Stomach smooth muscle (tissue), 2 donors: ENCODE measurements at regions not wholly inside any gene's neighbourhood (a gene's known extent, or its start where the extent isn't known, plus 50 kb on each side); places are given as distances from the start of the nearest gene placed in this dataset.

ENCODE experiments used
- H3K27ac ChIP-seq: one replicate; pipeline ENCODE4 v1.7.0; 2013; ENCODE audit warnings: mild to moderate bottlenecking, low read length, inconsistent platforms
- H3K27me3 ChIP-seq, 2 donors: one replicate each; pipeline ENCODE4 v1.7.0; 2013; ENCODE audit warnings: low read length in 2 of 2; ENCODE audit not compliant: insufficient read depth in 2 of 2, control insufficient read depth in 1 of 2
- H3K36me3 ChIP-seq, 2 donors: one replicate each; pipeline ENCODE4 v1.7.0; 2013; ENCODE audit warnings: low read length in 2 of 2; ENCODE audit not compliant: control insufficient read depth in 2 of 2, insufficient read depth in 2 of 2
- H3K4me1 ChIP-seq: one replicate; pipeline ENCODE4 v1.7.0; 2013; ENCODE audit warnings: low read length; ENCODE audit not compliant: control insufficient read depth, insufficient read depth
- H3K4me3 ChIP-seq, 2 donors: one replicate each; pipeline ENCODE4 v1.7.0; 2013; ENCODE audit warnings: low read length in 2 of 2
- H3K9ac ChIP-seq, 2 donors: one replicate each; pipeline ENCODE4 v1.7.0; 2013; ENCODE audit warnings: low read length in 2 of 2, mild to moderate bottlenecking in 1 of 2
- H3K9me3 ChIP-seq, 2 donors: one replicate each; pipeline ENCODE4 v1.7.0; 2013; ENCODE audit warnings: low read length in 2 of 2; ENCODE audit not compliant: control insufficient read depth in 2 of 2
- donor health status: healthy.
- donor health status: Pancreatic carcinoma.

- Histone ChIP-seq H3K9me3 (no peaks in the 10 kb centered on the region), H3K4me1 (no peaks in the 10 kb centered on the region), H3K36me3 (no peaks in the 10 kb centered on the region), H3K9ac (no peak overlapping the region), H3K27me3 (no peaks in the 10 kb centered on the region), H3K27ac (no peak overlapping the region), H3K4me3 (no peak overlapping the region)
Measured at GRCh38 chr3:148075771-148076716, 621.7 kb upstream of the AGTR1 start.

GRCh38 chr3:148077318-148077923 lies 620.3 kb upstream of the AGTR1 start:
- no peak overlapping the region for H3K9ac ChIP-seq
- no peaks in the 10 kb centered on the region for H3K36me3 ChIP-seq
- no peaks in the 10 kb centered on the region for H3K27me3 ChIP-seq
- H3K4me3 ChIP-seq = no peak overlapping the region
- no peak overlapping the region for H3K27ac ChIP-seq
- no peaks in the 10 kb centered on the region for H3K4me1 ChIP-seq
- no peaks in the 10 kb centered on the region for H3K9me3 ChIP-seq

- no peak overlapping the region for H3K4me3 ChIP-seq
- H3K27ac ChIP-seq = no peak overlapping the region
Measured at GRCh38 chr3:148077965-148078364, 619.7 kb upstream of the AGTR1 start.

GRCh38 chr3:148078658-148079057 lies 619.0 kb upstream of the AGTR1 start:
- no peaks in the 10 kb centered on the region for H3K4me1 ChIP-seq
- no peak overlapping the region for H3K9ac ChIP-seq
- no peaks in the 10 kb centered on the region for H3K27me3 ChIP-seq
- no peaks in the 10 kb centered on the region for H3K9me3 ChIP-seq
- H3K36me3 ChIP-seq = no peaks in the 10 kb centered on the region
- no peak overlapping the region for H3K4me3 ChIP-seq
- no peak overlapping the region for H3K27ac ChIP-seq

More at GRCh38 chr3:148077965-148078364, 619.7 kb upstream of the AGTR1 start:
- Histone ChIP-seq H3K36me3 (no peaks in the 10 kb centered on the region), H3K4me1 (no peaks in the 10 kb centered on the region), H3K27me3 (no peaks in the 10 kb centered on the region), H3K9me3 (no peaks in the 10 kb centered on the region), H3K9ac (no peak overlapping the region)

GRCh38 chr3:148079370-148079769 lies 618.3 kb upstream of the AGTR1 start:
- Histone ChIP-seq H3K27me3 (no peaks in the 10 kb centered on the region), H3K4me3 (no peak overlapping the region), H3K9ac (no peak overlapping the region), H3K27ac (no peak overlapping the region), H3K4me1 (no peaks in the 10 kb centered on the region), H3K36me3 (no peaks in the 10 kb centered on the region), H3K9me3 (no peaks in the 10 kb centered on the region)

GRCh38 chr3:148081926-148082325 lies 615.8 kb upstream of the AGTR1 start:
- Histone ChIP-seq H3K4me3 (no peak overlapping the region), H3K36me3 (no peaks in the 10 kb centered on the region), H3K9ac (no peak overlapping the region), H3K9me3 (no peaks in the 10 kb centered on the region), H3K27me3 (no peaks in the 10 kb centered on the region), H3K4me1 (no peaks in the 10 kb centered on the region), H3K27ac (no peak overlapping the region)

- Histone ChIP-seq H3K27me3 (no peaks in the 10 kb centered on the region), H3K9ac (no peak overlapping the region), H3K4me1 (no peaks in the 10 kb centered on the region), H3K36me3 (no peaks in the 10 kb centered on the region), H3K9me3 (no peaks in the 10 kb centered on the region), H3K4me3 (no peak overlapping the region), H3K27ac (no peak overlapping the region)
Measured at GRCh38 chr3:148082506-148083280, 615.0 kb upstream of the AGTR1 start.

GRCh38 chr3:148083526-148084182 lies 614.0 kb upstream of the AGTR1 start:
- Histone ChIP-seq H3K9ac (no peak overlapping the region), H3K4me3 (no peak overlapping the region)

GRCh38 chr3:148084931-148085330 lies 612.8 kb upstream of the AGTR1 start:
- Histone ChIP-seq H3K27me3 (no peaks in the 10 kb centered on the region), H3K9ac (no peak overlapping the region), H3K4me1 (no peaks in the 10 kb centered on the region), H3K36me3 (no peaks in the 10 kb centered on the region), H3K4me3 (no peak overlapping the region), H3K27ac (no peak overlapping the region), H3K9me3 (no peaks in the 10 kb centered on the region)

More at GRCh38 chr3:148083526-148084182, 614.0 kb upstream of the AGTR1 start:
- Histone ChIP-seq H3K27me3 (no peaks in the 10 kb centered on the region), H3K9me3 (no peaks in the 10 kb centered on the region), H3K27ac (no peak overlapping the region), H3K36me3 (no peaks in the 10 kb centered on the region), H3K4me1 (no peaks in the 10 kb centered on the region)

GRCh38 chr3:148087601-148088371 lies 609.9 kb upstream of the AGTR1 start:
- no peaks in the 10 kb centered on the region for H3K4me1 ChIP-seq

More at GRCh38 chr3:148087601-148088371, 609.9 kb upstream of the AGTR1 start:
- no peak overlapping the region for H3K27ac ChIP-seq
- H3K9ac ChIP-seq = no peak overlapping the region
- H3K27me3 ChIP-seq = no peaks in the 10 kb centered on the region
- H3K9me3 ChIP-seq = no peaks in the 10 kb centered on the region
- H3K4me3 ChIP-seq = no peak overlapping the region
- H3K36me3 ChIP-seq = no peaks in the 10 kb centered on the region
